ENCODE measurements at regions not wholly inside any gene's neighbourhood (a gene's known extent, or its start where the extent isn't known, plus 50 kb on each side); places are given as distances from the start of the nearest gene placed in this dataset.

DNA sequence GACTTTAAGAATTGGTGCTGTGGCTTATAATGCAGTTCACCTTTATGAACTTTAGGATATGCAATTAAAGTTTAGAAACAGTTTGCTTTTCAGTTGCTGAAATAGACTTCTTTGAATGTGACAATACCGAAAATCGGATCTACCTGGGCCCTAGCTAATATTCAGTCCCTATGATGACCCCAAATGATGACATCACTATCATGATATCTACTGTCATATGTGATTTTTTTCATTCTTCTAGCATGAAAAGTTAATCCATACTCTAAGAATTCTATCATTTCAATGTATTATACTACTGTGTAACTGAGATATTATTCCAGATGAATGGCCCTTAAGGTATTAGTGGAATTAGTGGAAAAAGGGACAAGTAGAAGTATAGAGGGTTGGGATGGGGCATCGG lies 487.2 kb upstream of the TUSC1 start:
- Histone ChIP-seq H3K4me3 (ENCODE audit: low read depth in 2 of 2, low read length in 2 of 2) (no peak overlapping the region), H3K9me3 (ENCODE audit: control insufficient read depth, insufficient read depth, low read depth, low read length) (no peaks in the 10 kb centered on the region), H3K27ac (ENCODE audit: low read length) (no peak overlapping the region), H3K27me3 (ENCODE audit: control insufficient read depth, insufficient read depth, low read length) (no peaks in the 10 kb centered on the region), H3K36me3 (ENCODE audit: control insufficient read depth, insufficient read depth, low read length) (no peaks in the 10 kb centered on the region), H3K4me1 (ENCODE audit: control insufficient read depth, insufficient read depth, low read length) (no peaks in the 10 kb centered on the region)
- TF ChIP-seq, protein P1, sequence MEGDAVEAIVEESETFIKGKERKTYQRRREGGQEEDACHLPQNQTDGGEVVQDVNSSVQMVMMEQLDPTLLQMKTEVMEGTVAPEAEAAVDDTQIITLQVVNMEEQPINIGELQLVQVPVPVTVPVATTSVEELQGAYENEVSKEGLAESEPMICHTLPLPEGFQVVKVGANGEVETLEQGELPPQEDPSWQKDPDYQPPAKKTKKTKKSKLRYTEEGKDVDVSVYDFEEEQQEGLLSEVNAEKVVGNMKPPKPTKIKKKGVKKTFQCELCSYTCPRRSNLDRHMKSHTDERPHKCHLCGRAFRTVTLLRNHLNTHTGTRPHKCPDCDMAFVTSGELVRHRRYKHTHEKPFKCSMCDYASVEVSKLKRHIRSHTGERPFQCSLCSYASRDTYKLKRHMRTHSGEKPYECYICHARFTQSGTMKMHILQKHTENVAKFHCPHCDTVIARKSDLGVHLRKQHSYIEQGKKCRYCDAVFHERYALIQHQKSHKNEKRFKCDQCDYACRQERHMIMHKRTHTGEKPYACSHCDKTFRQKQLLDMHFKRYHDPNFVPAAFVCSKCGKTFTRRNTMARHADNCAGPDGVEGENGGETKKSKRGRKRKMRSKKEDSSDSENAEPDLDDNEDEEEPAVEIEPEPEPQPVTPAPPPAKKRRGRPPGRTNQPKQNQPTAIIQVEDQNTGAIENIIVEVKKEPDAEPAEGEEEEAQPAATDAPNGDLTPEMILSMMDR (IDR thresholded peaks at IDR 0.05), result no peak
- no peak for TF ChIP-seq TCF7L2 (IDR thresholded peaks at IDR 0.05; ENCODE audit: low read depth, low read length)
- TF ChIP-seq, protein P2, sequence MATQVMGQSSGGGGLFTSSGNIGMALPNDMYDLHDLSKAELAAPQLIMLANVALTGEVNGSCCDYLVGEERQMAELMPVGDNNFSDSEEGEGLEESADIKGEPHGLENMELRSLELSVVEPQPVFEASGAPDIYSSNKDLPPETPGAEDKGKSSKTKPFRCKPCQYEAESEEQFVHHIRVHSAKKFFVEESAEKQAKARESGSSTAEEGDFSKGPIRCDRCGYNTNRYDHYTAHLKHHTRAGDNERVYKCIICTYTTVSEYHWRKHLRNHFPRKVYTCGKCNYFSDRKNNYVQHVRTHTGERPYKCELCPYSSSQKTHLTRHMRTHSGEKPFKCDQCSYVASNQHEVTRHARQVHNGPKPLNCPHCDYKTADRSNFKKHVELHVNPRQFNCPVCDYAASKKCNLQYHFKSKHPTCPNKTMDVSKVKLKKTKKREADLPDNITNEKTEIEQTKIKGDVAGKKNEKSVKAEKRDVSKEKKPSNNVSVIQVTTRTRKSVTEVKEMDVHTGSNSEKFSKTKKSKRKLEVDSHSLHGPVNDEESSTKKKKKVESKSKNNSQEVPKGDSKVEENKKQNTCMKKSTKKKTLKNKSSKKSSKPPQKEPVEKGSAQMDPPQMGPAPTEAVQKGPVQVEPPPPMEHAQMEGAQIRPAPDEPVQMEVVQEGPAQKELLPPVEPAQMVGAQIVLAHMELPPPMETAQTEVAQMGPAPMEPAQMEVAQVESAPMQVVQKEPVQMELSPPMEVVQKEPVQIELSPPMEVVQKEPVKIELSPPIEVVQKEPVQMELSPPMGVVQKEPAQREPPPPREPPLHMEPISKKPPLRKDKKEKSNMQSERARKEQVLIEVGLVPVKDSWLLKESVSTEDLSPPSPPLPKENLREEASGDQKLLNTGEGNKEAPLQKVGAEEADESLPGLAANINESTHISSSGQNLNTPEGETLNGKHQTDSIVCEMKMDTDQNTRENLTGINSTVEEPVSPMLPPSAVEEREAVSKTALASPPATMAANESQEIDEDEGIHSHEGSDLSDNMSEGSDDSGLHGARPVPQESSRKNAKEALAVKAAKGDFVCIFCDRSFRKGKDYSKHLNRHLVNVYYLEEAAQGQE (IDR thresholded peaks at IDR 0.05; ENCODE audit: insufficient read depth in 1 of 2, low read depth in 2 of 2, low read length in 1 of 2), result no peak
- TF ChIP-seq POLR2AphosphoS5 (IDR thresholded peaks at IDR 0.05; ENCODE audit: low read depth, low read length), result no peak
- no peak for TF ChIP-seq SIN3A (IDR thresholded peaks at IDR 0.05; ENCODE audit: borderline replicate concordance, insufficient read depth, low read depth, low read length)
- CTCF ChIA-PET, result no interaction called here
- no peak for DNase-seq (ENCODE audit: low read depth, low spot score)
- no peak for ATAC-seq
- BruUV-seq (replicated peaks), result no TSS peak
- POLR2A ChIA-PET, result no interaction called here
- in situ Hi-C loops (cut with HindIII; ENCODE audit: low pct_unique_long_range_greater_than_20kb, low sequenced_read_pairs) (no loop called here), intact Hi-C loops (cut with micrococcal nuclease; ENCODE audit: unreplicated experiment) (no loop called here)

DNA sequence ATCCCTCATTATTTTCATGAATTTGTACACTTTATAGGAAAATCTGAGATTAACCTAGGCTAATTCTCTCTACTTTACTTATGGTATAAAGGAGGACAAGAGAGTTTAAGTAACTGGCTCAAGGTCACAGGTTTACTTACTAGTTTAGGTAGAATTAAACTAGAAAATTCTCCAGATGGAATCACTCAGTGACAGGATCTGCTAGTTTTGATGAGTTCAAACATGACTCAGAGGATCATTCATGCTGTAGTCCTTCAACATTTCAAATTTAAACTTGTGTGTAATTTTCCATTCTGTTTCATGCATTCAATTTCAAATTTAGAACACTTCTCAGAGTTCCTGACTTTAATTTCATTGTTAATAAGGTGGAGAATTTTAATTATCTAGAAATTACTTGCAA lies 485.7 kb upstream of the TUSC1 start:
- no peak for DNase-seq (ENCODE audit: low read depth, low spot score)
- TF ChIP-seq SIN3A (IDR thresholded peaks at IDR 0.05; ENCODE audit: borderline replicate concordance, insufficient read depth, low read depth, low read length) (no peak), TCF7L2 (IDR thresholded peaks at IDR 0.05; ENCODE audit: low read depth, low read length) (no peak), POLR2AphosphoS5 (IDR thresholded peaks at IDR 0.05; ENCODE audit: low read depth, low read length) (no peak)
- TF ChIP-seq, protein P1 (IDR thresholded peaks at IDR 0.05), result no peak
- TF ChIP-seq, protein P2 (IDR thresholded peaks at IDR 0.05; ENCODE audit: insufficient read depth in 1 of 2, low read depth in 2 of 2, low read length in 1 of 2), result no peak
- CTCF ChIA-PET, result no interaction called here
- Histone ChIP-seq H3K4me3 (ENCODE audit: low read depth in 2 of 2, low read length in 2 of 2) (no peak overlapping the region), H3K27ac (ENCODE audit: low read length) (no peak overlapping the region), H3K27me3 (ENCODE audit: control insufficient read depth, insufficient read depth, low read length) (no peaks in the 10 kb centered on the region), H3K9me3 (ENCODE audit: control insufficient read depth, insufficient read depth, low read depth, low read length) (no peaks in the 10 kb centered on the region), H3K36me3 (ENCODE audit: control insufficient read depth, insufficient read depth, low read length) (no peaks in the 10 kb centered on the region), H3K4me1 (ENCODE audit: control insufficient read depth, insufficient read depth, low read length) (no peaks in the 10 kb centered on the region)
- ATAC-seq, result no peak
- intact Hi-C loops (cut with micrococcal nuclease; ENCODE audit: unreplicated experiment) (no loop called here), in situ Hi-C loops (cut with HindIII; ENCODE audit: low pct_unique_long_range_greater_than_20kb, low sequenced_read_pairs) (no loop called here)
- BruUV-seq (replicated peaks), result no TSS peak
- POLR2A ChIA-PET, result no interaction called here
